H1 (cell line): ENCODE measurements at regions not wholly inside any gene's neighbourhood (a gene's known extent, or its start where the extent isn't known, plus 50 kb on each side); places are given as distances from the start of the nearest gene placed in this dataset.

ENCODE experiments used
- CBX8 ChIP-seq: fragments of 300-800, 300-1000 bp; sonication (generic); IDR thresholded peaks from 2 replicates; pipeline ENCODE4 v1.7.1; 2016; ENCODE audit warnings: low read depth, low read length, borderline replicate concordance
- FOSL1 ChIP-seq: IDR thresholded peaks from 2 replicates; pipeline ENCODE4 v1.6.1; 2011; ENCODE audit warnings: mild to moderate bottlenecking, low read depth, low read length, moderate library complexity; ENCODE audit not compliant: insufficient read depth
- NANOG ChIP-seq: IDR thresholded peaks from 2 replicates; pipeline ENCODE4 v1.6.1; 2011; ENCODE audit warnings: low read length, low read depth, mild to moderate bottlenecking, inconsistent platforms; ENCODE audit not compliant: insufficient read depth, poor library complexity, severe bottlenecking
- NRF1 ChIP-seq: IDR thresholded peaks from 2 replicates; pipeline ENCODE4 v1.6.1; 2011; ENCODE audit warnings: mild to moderate bottlenecking, low read depth, low read length, improper control_type of control experiment
- SAP30 ChIP-seq: fragments of 300-600 bp; sonication (generic); IDR thresholded peaks from 2 replicates; pipeline ENCODE4 v1.7.1; 2012; ENCODE audit warnings: low read length, moderate library complexity, mild to moderate bottlenecking, inconsistent platforms; ENCODE audit not compliant: insufficient read depth, insufficient replicate concordance
- SP4 ChIP-seq: IDR thresholded peaks from 2 replicates; pipeline ENCODE4 v1.6.1; 2012; ENCODE audit warnings: low read length, inconsistent platforms
- TAF1 ChIP-seq: IDR thresholded peaks from 2 replicates; pipeline ENCODE4 v1.6.1; 2011; ENCODE audit warnings: mild to moderate bottlenecking, low read depth, low read length
- TCF12 ChIP-seq: IDR thresholded peaks from 2 replicates; pipeline ENCODE4 v1.6.1; 2011; ENCODE audit warnings: low read depth, mild to moderate bottlenecking, low read length
- YY1 ChIP-seq: IDR thresholded peaks from 2 replicates; pipeline ENCODE4 v1.6.1; 2011; ENCODE audit warnings: low read depth, mild to moderate bottlenecking, low read length
- ZNF274 ChIP-seq: IDR thresholded peaks from 2 replicates; pipeline ENCODE4 v1.7.0; 2012; ENCODE audit warnings: low read length, borderline replicate concordance; ENCODE audit errors: extremely low read depth
- TF ChIP-seq, protein P1 (sequence below): fragments of 300-600 bp; sonication (generic); IDR thresholded peaks from 2 replicates; pipeline ENCODE4 v1.7.1; 2012; ENCODE audit warnings: low read length, moderate library complexity, mild to moderate bottlenecking, inconsistent platforms; ENCODE audit not compliant: insufficient replicate concordance

DNA sequence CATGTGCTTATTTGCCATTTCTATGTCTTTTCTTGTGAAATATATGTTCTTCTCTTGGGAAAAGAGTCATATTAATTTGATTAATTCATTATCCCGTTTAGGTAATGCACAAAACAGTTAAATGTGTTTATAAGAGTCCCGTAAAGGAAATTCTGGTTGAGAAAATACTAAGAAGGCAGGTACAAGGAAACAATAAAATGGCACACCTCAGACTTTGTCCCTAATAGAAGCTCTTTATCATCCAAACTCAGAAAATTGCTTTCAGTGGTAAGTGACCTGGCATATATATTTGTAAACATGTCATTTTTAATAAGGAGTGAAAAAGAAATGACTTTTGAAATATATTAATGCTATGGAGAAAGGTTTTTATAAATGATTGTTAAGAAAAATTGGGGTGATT is 540.5 kb upstream of the CITED2 start (continued):
- TF ChIP-seq, protein P1, sequence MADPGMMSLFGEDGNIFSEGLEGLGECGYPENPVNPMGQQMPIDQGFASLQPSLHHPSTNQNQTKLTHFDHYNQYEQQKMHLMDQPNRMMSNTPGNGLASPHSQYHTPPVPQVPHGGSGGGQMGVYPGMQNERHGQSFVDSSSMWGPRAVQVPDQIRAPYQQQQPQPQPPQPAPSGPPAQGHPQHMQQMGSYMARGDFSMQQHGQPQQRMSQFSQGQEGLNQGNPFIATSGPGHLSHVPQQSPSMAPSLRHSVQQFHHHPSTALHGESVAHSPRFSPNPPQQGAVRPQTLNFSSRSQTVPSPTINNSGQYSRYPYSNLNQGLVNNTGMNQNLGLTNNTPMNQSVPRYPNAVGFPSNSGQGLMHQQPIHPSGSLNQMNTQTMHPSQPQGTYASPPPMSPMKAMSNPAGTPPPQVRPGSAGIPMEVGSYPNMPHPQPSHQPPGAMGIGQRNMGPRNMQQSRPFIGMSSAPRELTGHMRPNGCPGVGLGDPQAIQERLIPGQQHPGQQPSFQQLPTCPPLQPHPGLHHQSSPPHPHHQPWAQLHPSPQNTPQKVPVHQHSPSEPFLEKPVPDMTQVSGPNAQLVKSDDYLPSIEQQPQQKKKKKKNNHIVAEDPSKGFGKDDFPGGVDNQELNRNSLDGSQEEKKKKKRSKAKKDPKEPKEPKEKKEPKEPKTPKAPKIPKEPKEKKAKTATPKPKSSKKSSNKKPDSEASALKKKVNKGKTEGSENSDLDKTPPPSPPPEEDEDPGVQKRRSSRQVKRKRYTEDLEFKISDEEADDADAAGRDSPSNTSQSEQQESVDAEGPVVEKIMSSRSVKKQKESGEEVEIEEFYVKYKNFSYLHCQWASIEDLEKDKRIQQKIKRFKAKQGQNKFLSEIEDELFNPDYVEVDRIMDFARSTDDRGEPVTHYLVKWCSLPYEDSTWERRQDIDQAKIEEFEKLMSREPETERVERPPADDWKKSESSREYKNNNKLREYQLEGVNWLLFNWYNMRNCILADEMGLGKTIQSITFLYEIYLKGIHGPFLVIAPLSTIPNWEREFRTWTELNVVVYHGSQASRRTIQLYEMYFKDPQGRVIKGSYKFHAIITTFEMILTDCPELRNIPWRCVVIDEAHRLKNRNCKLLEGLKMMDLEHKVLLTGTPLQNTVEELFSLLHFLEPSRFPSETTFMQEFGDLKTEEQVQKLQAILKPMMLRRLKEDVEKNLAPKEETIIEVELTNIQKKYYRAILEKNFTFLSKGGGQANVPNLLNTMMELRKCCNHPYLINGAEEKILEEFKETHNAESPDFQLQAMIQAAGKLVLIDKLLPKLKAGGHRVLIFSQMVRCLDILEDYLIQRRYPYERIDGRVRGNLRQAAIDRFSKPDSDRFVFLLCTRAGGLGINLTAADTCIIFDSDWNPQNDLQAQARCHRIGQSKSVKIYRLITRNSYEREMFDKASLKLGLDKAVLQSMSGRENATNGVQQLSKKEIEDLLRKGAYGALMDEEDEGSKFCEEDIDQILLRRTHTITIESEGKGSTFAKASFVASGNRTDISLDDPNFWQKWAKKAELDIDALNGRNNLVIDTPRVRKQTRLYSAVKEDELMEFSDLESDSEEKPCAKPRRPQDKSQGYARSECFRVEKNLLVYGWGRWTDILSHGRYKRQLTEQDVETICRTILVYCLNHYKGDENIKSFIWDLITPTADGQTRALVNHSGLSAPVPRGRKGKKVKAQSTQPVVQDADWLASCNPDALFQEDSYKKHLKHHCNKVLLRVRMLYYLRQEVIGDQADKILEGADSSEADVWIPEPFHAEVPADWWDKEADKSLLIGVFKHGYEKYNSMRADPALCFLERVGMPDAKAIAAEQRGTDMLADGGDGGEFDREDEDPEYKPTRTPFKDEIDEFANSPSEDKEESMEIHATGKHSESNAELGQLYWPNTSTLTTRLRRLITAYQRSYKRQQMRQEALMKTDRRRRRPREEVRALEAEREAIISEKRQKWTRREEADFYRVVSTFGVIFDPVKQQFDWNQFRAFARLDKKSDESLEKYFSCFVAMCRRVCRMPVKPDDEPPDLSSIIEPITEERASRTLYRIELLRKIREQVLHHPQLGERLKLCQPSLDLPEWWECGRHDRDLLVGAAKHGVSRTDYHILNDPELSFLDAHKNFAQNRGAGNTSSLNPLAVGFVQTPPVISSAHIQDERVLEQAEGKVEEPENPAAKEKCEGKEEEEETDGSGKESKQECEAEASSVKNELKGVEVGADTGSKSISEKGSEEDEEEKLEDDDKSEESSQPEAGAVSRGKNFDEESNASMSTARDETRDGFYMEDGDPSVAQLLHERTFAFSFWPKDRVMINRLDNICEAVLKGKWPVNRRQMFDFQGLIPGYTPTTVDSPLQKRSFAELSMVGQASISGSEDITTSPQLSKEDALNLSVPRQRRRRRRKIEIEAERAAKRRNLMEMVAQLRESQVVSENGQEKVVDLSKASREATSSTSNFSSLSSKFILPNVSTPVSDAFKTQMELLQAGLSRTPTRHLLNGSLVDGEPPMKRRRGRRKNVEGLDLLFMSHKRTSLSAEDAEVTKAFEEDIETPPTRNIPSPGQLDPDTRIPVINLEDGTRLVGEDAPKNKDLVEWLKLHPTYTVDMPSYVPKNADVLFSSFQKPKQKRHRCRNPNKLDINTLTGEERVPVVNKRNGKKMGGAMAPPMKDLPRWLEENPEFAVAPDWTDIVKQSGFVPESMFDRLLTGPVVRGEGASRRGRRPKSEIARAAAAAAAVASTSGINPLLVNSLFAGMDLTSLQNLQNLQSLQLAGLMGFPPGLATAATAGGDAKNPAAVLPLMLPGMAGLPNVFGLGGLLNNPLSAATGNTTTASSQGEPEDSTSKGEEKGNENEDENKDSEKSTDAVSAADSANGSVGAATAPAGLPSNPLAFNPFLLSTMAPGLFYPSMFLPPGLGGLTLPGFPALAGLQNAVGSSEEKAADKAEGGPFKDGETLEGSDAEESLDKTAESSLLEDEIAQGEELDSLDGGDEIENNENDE = no peak
- TF ChIP-seq SAP30 = no peak
- TF ChIP-seq SP4 = no peak
- TF ChIP-seq TCF12 = no peak
- no peak for TF ChIP-seq CBX8
- no peak for TF ChIP-seq FOSL1
- TF ChIP-seq TAF1 = no peak
- TF ChIP-seq ZNF274 = no peak
- TF ChIP-seq YY1 = no peak
- TF ChIP-seq NRF1 = no peak
- TF ChIP-seq NANOG = no peak
